ENCODE measurements at regions not wholly inside any gene's neighbourhood (a gene's known extent, or its start where the extent isn't known, plus 50 kb on each side); places are given as distances from the start of the nearest gene placed in this dataset.

- no peaks in the 10 kb centered on the region for H3K9me3 ChIP-seq (ENCODE audit: control insufficient read depth in 4 of 4, insufficient read depth in 3 of 4, low read length in 3 of 4)
- no peaks in the 10 kb centered on the region for H3K36me3 ChIP-seq (ENCODE audit: control insufficient read depth in 4 of 4, insufficient read depth in 4 of 4, low read length in 4 of 4)
- H3K27me3 ChIP-seq (ENCODE audit: control insufficient read depth in 3 of 3, insufficient read depth in 3 of 3, low read length in 2 of 3) = no peaks in the 10 kb centered on the region
- ATAC-seq (ENCODE audit: insufficient read depth, low FRiP score) (no peak), DNase-seq (no peak)
- no peaks in the 10 kb centered on the region for H3K4me1 ChIP-seq (ENCODE audit: control insufficient read depth in 5 of 5, insufficient read depth in 5 of 5, low read length in 5 of 5)
- WGBS, 2 donors = 89 to 94% methylated on average over 6 of the region's 6 CpGs
- H3K9ac ChIP-seq (ENCODE audit: insufficient read depth in 1 of 2, low read length in 2 of 2) = no peak overlapping the region
- TF ChIP-seq, protein P1, sequence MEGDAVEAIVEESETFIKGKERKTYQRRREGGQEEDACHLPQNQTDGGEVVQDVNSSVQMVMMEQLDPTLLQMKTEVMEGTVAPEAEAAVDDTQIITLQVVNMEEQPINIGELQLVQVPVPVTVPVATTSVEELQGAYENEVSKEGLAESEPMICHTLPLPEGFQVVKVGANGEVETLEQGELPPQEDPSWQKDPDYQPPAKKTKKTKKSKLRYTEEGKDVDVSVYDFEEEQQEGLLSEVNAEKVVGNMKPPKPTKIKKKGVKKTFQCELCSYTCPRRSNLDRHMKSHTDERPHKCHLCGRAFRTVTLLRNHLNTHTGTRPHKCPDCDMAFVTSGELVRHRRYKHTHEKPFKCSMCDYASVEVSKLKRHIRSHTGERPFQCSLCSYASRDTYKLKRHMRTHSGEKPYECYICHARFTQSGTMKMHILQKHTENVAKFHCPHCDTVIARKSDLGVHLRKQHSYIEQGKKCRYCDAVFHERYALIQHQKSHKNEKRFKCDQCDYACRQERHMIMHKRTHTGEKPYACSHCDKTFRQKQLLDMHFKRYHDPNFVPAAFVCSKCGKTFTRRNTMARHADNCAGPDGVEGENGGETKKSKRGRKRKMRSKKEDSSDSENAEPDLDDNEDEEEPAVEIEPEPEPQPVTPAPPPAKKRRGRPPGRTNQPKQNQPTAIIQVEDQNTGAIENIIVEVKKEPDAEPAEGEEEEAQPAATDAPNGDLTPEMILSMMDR (IDR thresholded peaks at IDR 0.05; ENCODE audit: control extremely low read depth, extremely low read depth) = no peak
- no peak overlapping the region for H3K4me3 ChIP-seq
- H3K27ac ChIP-seq (ENCODE audit: low read depth in 1 of 2, low read length in 1 of 2) = no peak overlapping the region
These were observed 290.3 kb upstream of the B3GALT2 start for GRCh38 chr1:193476748-193477147.

DNA sequence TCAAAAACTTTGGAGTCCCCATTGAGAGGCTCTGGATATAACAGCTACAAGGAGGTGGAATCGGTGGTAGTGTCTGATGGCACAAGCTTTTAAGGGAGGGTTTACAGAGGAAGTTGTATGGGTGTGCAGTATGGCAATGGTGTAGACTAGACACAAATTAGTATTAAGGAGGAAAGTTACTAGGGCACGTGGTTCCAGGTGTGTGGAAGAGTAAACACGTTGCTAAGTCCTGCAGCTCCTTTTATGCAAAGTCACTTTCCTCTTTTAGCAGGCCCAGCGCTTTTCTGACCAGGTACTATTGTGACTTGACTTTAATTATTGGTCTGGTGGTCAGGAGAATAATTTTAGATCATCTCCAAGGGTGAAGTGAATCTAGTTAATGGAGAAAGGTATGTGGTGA is 287.5 kb upstream of the B3GALT2 start:
- Histone ChIP-seq H3K27me3 (ENCODE audit: control insufficient read depth in 3 of 3, insufficient read depth in 3 of 3, low read length in 2 of 3) (no peaks in the 10 kb centered on the region), H3K9ac (ENCODE audit: insufficient read depth in 1 of 2, low read length in 2 of 2) (no peak overlapping the region), H3K9me3 (ENCODE audit: control insufficient read depth in 4 of 4, insufficient read depth in 3 of 4, low read length in 3 of 4) (no peaks in the 10 kb centered on the region), H3K27ac (ENCODE audit: low read depth in 1 of 2, low read length in 1 of 2) (no peak overlapping the region), H3K4me3 (no peak overlapping the region), H3K4me1 (ENCODE audit: control insufficient read depth in 5 of 5, insufficient read depth in 5 of 5, low read length in 5 of 5) (no peaks in the 10 kb centered on the region), H3K36me3 (ENCODE audit: control insufficient read depth in 4 of 4, insufficient read depth in 4 of 4, low read length in 4 of 4) (no peaks in the 10 kb centered on the region)
- DNase-seq (no peak), ATAC-seq (ENCODE audit: insufficient read depth, low FRiP score) (no peak)
- TF ChIP-seq, protein P1 (IDR thresholded peaks at IDR 0.05; ENCODE audit: control extremely low read depth, extremely low read depth) = no peak
- 81 to 86% methylated on average over 4 of the region's 4 CpGs for WGBS, 2 donors

GRCh38 chr1:193472838-193473398 is 286.5 kb upstream of the B3GALT2 start:
- TF ChIP-seq, protein P1 (IDR thresholded peaks at IDR 0.05; ENCODE audit: control extremely low read depth, extremely low read depth) = no peak
- DNase-seq = no peak
- no peak for ATAC-seq (ENCODE audit: insufficient read depth, low FRiP score)
- no peaks in the 10 kb centered on the region for H3K4me1 ChIP-seq (ENCODE audit: control insufficient read depth in 5 of 5, insufficient read depth in 5 of 5, low read length in 5 of 5)
- no peaks in the 10 kb centered on the region for H3K36me3 ChIP-seq (ENCODE audit: control insufficient read depth in 4 of 4, insufficient read depth in 4 of 4, low read length in 4 of 4)
- H3K9me3 ChIP-seq (ENCODE audit: control insufficient read depth in 4 of 4, insufficient read depth in 3 of 4, low read length in 3 of 4) = no peaks in the 10 kb centered on the region
- no peak overlapping the region for H3K4me3 ChIP-seq
- no peak overlapping the region for H3K9ac ChIP-seq (ENCODE audit: insufficient read depth in 1 of 2, low read length in 2 of 2)
- whole genome bisulfite sequencing, 2 donors = 78 to 96% methylated on average over 3 of the region's 3 CpGs
- no peak overlapping the region for H3K27ac ChIP-seq (ENCODE audit: low read depth in 1 of 2, low read length in 1 of 2)
- no peaks in the 10 kb centered on the region for H3K27me3 ChIP-seq (ENCODE audit: control insufficient read depth in 3 of 3, insufficient read depth in 3 of 3, low read length in 2 of 3)

GRCh38 chr1:193472430-193472829 is 286.0 kb upstream of the B3GALT2 start:
- ATAC-seq (ENCODE audit: insufficient read depth, low FRiP score) = no peak
- no peaks in the 10 kb centered on the region for H3K4me1 ChIP-seq (ENCODE audit: control insufficient read depth in 5 of 5, insufficient read depth in 5 of 5, low read length in 5 of 5)

More at GRCh38 chr1:193472430-193472829, 286.0 kb upstream of the B3GALT2 start:
- H3K36me3 ChIP-seq (ENCODE audit: control insufficient read depth in 4 of 4, insufficient read depth in 4 of 4, low read length in 4 of 4) = no peaks in the 10 kb centered on the region
- H3K27ac ChIP-seq (ENCODE audit: low read depth in 1 of 2, low read length in 1 of 2) = no peak overlapping the region
- DNase-seq = no peak
- no peak overlapping the region for H3K9ac ChIP-seq (ENCODE audit: insufficient read depth in 1 of 2, low read length in 2 of 2)
- no peak overlapping the region for H3K4me3 ChIP-seq
- no peaks in the 10 kb centered on the region for H3K9me3 ChIP-seq (ENCODE audit: control insufficient read depth in 4 of 4, insufficient read depth in 3 of 4, low read length in 3 of 4)
- no peaks in the 10 kb centered on the region for H3K27me3 ChIP-seq (ENCODE audit: control insufficient read depth in 3 of 3, insufficient read depth in 3 of 3, low read length in 2 of 3)
- TF ChIP-seq, protein P1 (IDR thresholded peaks at IDR 0.05; ENCODE audit: control extremely low read depth, extremely low read depth) = no peak
- 93 to 96% methylated on average over 2 of the region's 2 CpGs for WGBS, 2 donors

All from lung (tissue), 11 donors.